ENCODE measurements at regions not wholly inside any gene's neighbourhood (a gene's known extent, or its start where the extent isn't known, plus 50 kb on each side); places are given as distances from the start of the nearest gene placed in this dataset.

DNA sequence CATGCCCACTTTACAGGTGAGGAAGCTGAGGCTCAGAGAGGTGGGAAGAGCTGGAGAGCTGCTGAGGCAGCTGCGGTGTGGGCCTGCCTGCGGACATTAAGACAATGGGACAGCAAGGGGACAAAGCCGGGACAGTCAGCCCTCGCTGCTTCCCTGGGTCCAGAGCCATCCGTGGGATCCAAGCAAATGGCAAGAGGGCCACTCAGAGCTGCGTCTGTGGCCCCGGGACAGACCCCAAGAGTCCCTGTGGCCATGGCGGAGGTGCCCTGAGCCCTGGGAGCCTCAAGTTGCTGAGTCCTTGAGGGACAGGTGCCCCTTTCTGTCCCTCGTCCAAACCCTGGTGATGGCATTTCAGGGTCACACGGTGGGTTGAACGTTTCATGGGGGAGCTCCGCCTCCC is 191.9 kb downstream of the OLFM1 start:
- TF ChIP-seq, protein P1, sequence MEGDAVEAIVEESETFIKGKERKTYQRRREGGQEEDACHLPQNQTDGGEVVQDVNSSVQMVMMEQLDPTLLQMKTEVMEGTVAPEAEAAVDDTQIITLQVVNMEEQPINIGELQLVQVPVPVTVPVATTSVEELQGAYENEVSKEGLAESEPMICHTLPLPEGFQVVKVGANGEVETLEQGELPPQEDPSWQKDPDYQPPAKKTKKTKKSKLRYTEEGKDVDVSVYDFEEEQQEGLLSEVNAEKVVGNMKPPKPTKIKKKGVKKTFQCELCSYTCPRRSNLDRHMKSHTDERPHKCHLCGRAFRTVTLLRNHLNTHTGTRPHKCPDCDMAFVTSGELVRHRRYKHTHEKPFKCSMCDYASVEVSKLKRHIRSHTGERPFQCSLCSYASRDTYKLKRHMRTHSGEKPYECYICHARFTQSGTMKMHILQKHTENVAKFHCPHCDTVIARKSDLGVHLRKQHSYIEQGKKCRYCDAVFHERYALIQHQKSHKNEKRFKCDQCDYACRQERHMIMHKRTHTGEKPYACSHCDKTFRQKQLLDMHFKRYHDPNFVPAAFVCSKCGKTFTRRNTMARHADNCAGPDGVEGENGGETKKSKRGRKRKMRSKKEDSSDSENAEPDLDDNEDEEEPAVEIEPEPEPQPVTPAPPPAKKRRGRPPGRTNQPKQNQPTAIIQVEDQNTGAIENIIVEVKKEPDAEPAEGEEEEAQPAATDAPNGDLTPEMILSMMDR (IDR thresholded peaks at IDR 0.05; ENCODE audit: extremely low read depth, missing control alignments) = no peak

DNA sequence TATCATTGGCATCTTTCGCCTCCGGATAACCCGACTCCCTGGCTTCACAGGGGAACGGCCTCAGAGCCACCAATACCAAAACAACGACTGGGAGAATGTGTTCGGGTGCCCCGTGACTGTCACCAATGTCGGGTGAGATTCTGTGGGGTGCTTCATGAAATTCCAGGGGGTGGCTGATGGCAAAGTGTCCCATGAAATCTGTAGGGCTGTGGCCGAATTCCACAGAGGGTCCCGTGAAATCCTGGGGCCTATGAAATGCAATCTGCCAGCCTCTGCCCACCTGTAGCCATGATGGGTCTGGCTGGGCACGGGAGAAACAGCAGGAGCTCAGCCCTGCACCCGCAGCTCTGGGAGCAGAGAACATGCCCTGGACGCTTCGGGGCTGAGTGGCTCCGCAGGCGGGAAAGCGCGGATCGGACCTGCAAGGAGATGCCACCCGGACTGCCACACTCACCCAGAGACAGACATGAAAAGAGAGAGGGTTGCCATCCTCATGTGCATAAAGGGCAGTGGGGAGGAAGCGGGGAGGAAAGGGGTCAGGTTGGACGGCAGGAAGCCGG is 192.4 kb downstream of the OLFM1 start:
- DNase-seq (ENCODE audit: low spot score) = no peak
- TF ChIP-seq, protein P1 (IDR thresholded peaks at IDR 0.05; ENCODE audit: extremely low read depth, missing control alignments) = no peak

More for the DNA sequence above, 191.9 kb downstream of the OLFM1 start:
- no peak for DNase-seq (ENCODE audit: low spot score)

DNA sequence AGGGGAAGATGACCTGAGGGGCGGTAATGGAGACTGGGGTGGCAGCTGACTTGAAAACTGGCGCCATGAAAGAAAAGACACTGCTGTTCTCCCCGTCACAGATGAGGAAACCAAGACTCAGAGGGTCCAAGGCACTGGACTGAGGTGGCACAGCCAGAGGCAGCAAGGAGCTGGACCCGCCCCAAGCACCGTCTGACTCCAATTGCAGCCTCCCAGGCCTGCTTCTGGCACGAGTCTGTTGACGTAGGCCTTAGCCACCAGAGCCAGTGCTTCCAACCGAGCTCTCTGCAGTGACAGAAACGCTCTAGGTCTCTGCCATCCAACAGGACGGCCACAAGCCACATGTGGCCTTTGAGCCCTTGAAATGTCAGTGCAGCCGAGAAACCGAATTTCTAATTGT is 193.2 kb downstream of the OLFM1 start:
- TF ChIP-seq, protein P1 (IDR thresholded peaks at IDR 0.05; ENCODE audit: extremely low read depth, missing control alignments) = no peak
- DNase-seq (ENCODE audit: low spot score) = no peak

DNA sequence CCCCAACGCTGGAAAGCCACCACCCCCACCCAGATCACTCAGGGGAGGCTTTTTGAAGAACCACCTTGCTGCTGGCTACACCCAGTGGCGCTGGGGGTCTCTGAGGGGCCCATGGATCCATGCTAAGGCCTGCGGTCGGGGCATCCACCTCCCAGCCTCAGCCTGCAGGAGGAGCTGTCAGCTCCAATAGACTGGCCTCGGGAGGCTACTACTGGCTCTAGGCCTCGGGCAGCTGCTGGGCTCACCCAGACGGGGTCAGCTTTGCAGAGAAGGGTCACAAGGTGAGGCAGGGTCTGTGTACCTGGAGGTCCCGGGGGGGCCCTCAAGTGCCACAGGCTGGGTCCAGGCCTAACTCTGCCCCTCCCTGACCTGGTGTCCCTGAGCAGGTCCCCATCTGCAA is 193.7 kb downstream of the OLFM1 start:
- DNase-seq (ENCODE audit: low spot score) = no peak
- TF ChIP-seq, protein P1 (IDR thresholded peaks at IDR 0.05; ENCODE audit: extremely low read depth, missing control alignments) = no peak

DNA sequence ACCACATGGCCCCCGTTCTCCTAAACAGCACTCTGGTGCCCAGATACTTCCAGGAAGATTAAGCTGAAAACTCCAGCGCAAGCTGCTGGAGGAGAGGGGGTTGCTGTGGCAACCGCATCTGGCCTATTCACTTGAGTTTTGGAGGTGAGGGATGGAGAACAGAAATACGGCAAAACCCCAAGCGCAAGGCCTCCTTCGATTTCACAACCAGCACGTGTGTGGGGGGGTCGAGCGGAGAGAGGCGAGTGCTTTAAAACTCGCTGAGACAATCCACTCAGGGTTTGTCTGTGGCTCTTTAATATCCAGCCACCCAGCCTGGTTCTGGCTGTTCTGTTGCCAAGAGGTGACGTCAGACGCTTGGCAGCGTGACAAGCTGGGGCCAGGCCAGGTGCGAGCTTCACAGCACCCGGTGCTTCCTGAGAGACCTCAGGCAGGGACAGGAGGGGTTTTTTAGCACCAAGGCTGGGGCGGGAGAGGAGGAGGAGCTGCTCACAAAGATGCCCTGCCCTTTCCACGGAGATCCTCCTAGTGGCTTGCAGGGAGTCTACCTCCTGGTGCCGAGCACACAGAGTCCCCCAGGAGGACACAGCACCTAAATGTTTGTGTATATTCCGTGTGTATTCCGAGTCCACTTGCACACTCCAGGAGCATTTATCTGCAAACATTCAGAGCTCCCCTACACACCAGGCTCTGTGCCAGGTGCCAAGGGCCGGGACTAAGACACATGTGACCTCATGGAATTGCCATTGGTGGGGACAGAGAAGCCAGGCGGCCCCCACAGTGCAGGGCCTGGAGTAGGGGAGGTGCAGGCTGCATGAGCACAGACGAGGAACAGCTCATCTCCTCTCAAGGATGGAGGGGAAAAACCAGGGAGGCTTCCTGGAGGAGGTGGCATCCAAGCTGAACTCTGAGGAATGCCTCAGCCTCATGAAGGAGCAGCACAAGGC is 194.6 kb downstream of the OLFM1 start:
- TF ChIP-seq, protein P1 (IDR thresholded peaks at IDR 0.05; ENCODE audit: extremely low read depth, missing control alignments) = no peak
- no peak for DNase-seq (ENCODE audit: low spot score)

DNA sequence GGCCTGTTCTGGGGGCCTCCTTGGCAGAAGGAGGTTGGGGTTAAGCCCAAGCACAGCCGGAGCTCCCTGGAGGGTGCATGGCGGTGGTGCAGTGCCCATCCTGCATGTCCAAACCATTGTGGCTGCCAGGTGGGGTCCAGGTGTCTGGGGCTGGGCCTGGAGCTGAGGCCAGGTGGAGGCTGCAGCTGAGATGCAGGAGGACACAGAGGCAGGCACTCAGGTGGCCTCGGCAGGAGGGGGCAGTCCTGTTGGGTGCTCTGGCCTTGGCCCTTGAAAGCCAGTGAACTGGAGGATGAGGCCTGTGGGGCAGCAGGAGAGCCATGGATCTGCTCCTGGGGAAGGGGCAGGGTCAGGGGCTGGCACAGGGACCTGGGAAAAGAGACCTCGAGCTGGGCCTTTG is 195.3 kb downstream of the OLFM1 start:
- DNase-seq (ENCODE audit: low spot score) = no peak
- TF ChIP-seq, protein P1 (IDR thresholded peaks at IDR 0.05; ENCODE audit: extremely low read depth, missing control alignments) = no peak

DNA sequence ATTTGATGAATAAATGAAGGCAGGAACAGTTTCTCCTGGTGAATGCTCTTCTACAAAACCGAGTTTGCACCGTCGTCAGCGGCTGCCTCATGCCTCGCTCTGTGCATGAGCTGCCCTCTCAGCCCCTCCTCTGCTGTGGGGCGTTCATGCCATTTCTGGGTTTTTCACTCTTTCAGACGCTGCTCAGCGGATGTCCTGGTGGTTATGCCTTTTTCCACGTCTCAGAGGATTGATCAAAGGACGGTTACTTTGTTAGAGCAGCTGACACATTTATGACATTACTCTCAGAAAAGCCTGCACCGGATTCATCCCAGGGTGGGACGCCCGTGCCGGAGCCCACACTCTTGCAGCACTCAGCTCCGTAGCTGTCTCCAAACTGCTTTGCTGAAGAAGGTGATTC is 195.9 kb upstream of the PPP1R26 start:
- TF ChIP-seq, protein P1 (IDR thresholded peaks at IDR 0.05; ENCODE audit: extremely low read depth, missing control alignments) = no peak
- DNase-seq (ENCODE audit: low spot score) = no peak
